ENCODE measurements at regions not wholly inside any gene's neighbourhood (a gene's known extent, or its start where the extent isn't known, plus 50 kb on each side); places are given as distances from the start of the nearest gene placed in this dataset.

DNA sequence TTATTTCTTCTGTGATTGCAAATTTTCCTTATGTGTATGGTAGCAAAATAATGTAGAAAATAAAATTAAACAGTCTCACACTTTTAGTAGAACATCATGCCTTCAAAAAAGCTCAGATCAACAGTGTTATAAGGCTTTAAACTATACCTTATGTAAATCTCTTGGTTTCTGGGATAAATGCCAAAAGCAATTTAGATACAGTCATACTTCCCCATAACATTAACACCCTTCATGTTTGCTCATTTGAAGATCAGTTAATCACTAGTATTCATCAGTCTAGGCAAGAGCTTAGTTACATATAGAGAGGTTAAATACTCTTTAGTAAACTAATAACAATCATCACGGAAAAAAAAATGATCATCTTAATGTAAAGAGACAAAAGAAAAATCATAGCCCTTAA, 421.8 kb upstream of the ANO3 start:
- no peak for DNase-seq (ENCODE audit: low spot score)

DNA sequence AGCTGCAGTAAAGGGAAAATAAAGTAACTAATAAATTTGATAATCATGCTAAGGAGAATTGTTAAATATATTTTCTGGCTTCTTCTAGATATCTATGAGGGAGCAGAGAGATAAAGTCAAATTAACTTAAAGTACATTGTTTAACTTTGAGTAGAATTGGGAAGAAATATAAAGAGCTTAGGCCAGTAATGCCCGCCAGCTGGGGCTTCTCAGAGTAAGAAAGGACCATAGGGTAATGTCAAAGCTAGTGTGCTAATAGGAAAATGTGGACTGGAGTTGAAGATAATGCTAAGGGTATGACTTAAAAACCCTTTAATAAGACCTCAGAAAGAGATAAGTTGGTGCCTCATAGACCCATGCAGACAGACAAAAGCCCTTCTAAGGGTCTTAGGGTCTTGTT, 411.6 kb upstream of the ANO3 start:
- Histone ChIP-seq H3K27ac (no peak overlapping the region), H3K4me3 (no peak overlapping the region)
- TF ChIP-seq, protein P1, sequence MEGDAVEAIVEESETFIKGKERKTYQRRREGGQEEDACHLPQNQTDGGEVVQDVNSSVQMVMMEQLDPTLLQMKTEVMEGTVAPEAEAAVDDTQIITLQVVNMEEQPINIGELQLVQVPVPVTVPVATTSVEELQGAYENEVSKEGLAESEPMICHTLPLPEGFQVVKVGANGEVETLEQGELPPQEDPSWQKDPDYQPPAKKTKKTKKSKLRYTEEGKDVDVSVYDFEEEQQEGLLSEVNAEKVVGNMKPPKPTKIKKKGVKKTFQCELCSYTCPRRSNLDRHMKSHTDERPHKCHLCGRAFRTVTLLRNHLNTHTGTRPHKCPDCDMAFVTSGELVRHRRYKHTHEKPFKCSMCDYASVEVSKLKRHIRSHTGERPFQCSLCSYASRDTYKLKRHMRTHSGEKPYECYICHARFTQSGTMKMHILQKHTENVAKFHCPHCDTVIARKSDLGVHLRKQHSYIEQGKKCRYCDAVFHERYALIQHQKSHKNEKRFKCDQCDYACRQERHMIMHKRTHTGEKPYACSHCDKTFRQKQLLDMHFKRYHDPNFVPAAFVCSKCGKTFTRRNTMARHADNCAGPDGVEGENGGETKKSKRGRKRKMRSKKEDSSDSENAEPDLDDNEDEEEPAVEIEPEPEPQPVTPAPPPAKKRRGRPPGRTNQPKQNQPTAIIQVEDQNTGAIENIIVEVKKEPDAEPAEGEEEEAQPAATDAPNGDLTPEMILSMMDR (IDR thresholded peaks at IDR 0.05): no peak
- no peak for DNase-seq (ENCODE audit: low spot score)

More for the DNA sequence above, 421.8 kb upstream of the ANO3 start:
- TF ChIP-seq, protein P1 (IDR thresholded peaks at IDR 0.05): no peak
- Histone ChIP-seq H3K4me3 (no peak overlapping the region), H3K27ac (no peak overlapping the region)

DNA sequence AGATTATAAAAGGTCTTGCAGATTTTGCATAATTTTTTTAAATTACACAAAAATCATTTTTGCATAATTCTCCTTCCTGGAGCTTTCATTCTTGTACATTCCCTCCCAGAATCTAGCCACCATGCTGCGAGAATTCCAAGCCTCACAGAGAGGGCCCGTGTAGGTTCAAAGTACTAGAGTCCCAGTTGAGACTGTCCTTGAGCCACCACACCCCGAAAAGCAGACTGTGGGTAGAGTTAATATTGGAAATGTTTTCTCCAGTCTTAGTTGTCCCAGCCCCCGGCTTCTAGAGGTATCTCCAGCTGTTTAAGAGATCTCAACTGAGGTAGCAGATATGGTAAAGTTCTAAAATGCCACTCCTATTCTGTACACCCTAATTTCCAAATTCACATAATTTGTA, 407.3 kb upstream of the ANO3 start:
- TF ChIP-seq, protein P1 (IDR thresholded peaks at IDR 0.05): no peak
- no peak overlapping the region for H3K27ac ChIP-seq
- no peak overlapping the region for H3K4me3 ChIP-seq
- no peak for DNase-seq (ENCODE audit: low spot score)

DNA sequence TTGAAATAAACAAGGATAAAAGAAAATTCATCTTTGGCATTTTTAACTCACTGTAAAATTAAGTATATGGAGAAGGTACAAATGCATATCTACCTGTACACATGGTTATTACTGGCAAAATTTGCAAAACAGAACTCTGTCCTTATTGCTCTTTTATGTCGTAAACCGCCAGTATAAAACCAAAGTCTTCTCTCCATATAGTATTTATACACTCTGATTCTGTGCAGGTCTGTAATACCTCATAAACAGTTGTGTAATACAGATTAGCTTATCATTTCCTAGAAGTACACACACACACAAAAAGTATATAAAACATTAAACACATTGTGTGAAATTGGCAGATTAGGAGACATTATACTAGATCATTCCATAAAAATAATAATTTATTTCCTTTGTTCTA, 406.6 kb upstream of the ANO3 start:
- TF ChIP-seq, protein P1 (IDR thresholded peaks at IDR 0.05): no peak
- no peak for DNase-seq (ENCODE audit: low spot score)
- Histone ChIP-seq H3K4me3 (no peak overlapping the region), H3K27ac (no peak overlapping the region)

DNA sequence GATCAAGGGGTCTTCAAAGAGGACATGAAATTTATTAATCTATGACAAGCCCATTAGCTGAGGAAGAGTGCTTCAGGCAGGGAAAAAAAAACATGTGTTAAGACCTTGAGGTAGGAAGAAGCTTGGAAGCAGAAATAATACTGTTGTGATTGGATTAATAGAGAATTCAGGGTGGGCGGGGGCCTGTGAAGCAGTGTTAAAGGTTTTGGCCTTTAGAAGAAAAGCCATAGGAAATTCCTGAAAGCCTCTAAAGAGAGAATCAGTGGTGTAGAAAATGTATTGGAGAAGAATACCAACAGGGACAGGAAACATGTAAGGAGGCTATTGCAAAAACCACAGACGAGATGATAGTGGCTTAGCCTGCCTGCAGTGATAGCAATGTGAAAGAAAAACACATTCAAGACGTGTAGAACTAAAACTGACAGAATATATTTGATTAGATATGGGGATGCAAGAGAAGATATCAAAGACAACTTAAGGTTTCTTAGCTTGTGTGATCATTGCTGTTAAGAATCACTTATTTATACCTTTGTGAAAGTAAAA, 404.4 kb upstream of the ANO3 start:
- DNase-seq (ENCODE audit: low spot score): no peak
- Histone ChIP-seq H3K27ac (no peak overlapping the region), H3K4me3 (no peak overlapping the region)
- TF ChIP-seq, protein P1 (IDR thresholded peaks at IDR 0.05): no peak

DNA sequence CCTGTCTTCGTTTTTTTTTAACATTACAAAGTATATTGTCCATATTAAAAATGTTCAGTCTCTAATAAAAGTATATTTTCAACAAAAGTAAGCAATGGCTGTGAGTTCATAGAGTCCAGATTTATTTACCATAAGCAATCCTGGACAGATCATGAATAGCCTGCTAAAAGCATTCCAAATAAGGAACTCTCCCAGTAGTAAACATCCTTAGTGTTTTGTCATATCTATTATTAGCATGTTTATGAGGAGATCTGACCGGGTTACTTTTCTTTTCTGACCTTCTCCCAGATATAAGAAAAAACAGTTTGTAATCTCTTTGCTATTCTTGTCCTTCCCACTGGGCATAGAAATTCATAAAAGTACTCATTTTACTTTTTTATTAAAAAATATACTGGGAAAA, 403.9 kb upstream of the ANO3 start:
- H3K27ac ChIP-seq: no peak overlapping the region
- no peak overlapping the region for H3K4me3 ChIP-seq
- TF ChIP-seq, protein P1 (IDR thresholded peaks at IDR 0.05): no peak
- DNase-seq (ENCODE audit: low spot score): no peak

DNA sequence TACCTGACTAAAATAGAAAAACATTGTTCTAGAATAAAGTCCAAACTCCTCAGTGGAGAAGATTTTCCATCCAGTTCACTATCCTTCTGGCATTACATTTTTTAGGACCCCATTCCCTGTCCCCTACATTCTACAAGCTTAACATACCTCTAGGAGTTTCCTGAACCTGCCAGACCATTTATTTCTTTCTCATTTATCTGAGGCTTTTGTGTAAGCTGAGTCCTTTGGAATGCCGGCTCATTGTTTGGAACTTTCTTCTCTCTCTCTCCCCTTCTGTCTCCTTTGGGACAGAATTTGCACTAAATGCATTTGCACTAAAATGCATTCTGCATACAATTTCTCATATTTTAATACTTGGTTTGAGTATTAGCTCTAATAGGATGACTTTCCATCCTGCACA, 393.0 kb upstream of the ANO3 start:
- H3K4me3 ChIP-seq: no peak overlapping the region
- DNase-seq (ENCODE audit: low spot score): no peak
- no peak overlapping the region for H3K27ac ChIP-seq
- TF ChIP-seq, protein P1 (IDR thresholded peaks at IDR 0.05): no peak
